ENCODE measurements at regions not wholly inside any gene's neighbourhood (a gene's known extent, or its start where the extent isn't known, plus 50 kb on each side); places are given as distances from the start of the nearest gene placed in this dataset.

GRCh38 chr3:63124090-63124489 lies 154.0 kb upstream of the SYNPR start (continued):
- TF ChIP-seq ELF1 (IDR thresholded peaks at IDR 0.05; ENCODE audit: borderline replicate concordance, low read depth) (no peak), CBX3 (IDR thresholded peaks at IDR 0.05; ENCODE audit: low read depth) (no peak), RAD21 (IDR thresholded peaks at IDR 0.05; ENCODE audit: low read depth) (no peak), EZH2 (IDR thresholded peaks at IDR 0.05) (no peak), POLR2AphosphoS5 (IDR thresholded peaks at IDR 0.05; ENCODE audit: low read depth, low read length) (no peak), FOSL1 (IDR thresholded peaks at IDR 0.05; ENCODE audit: low read depth) (no peak), ATF3 (IDR thresholded peaks at IDR 0.05) (no peak), EZH2phosphoT487 (IDR thresholded peaks at IDR 0.05; ENCODE audit: borderline replicate concordance) (no peak), MAX (IDR thresholded peaks at IDR 0.05) (no peak), SRF (IDR thresholded peaks at IDR 0.05; ENCODE audit: low read depth) (no peak)

- H3K4me2 ChIP-seq (ENCODE audit: low read length): no peak overlapping the region
- TF ChIP-seq SP1 (IDR thresholded peaks at IDR 0.05; ENCODE audit: low read depth) (no peak), ZNF274 (IDR thresholded peaks at IDR 0.05; ENCODE audit: low read depth, low read length) (no peak), ATF3 (IDR thresholded peaks at IDR 0.05) (no peak), CEBPB (IDR thresholded peaks at IDR 0.05; ENCODE audit: low read depth) (no peak), CTCF (IDR thresholded peaks at IDR 0.05 in 2 of 3, conservative IDR thresholded peaks at IDR 0.05 in 1 of 3; ENCODE audit: borderline replicate concordance in 1 of 3, insufficient read depth in 1 of 3, low read depth in 2 of 3, low read length in 2 of 3) (no peak), TCF7L2 (IDR thresholded peaks at IDR 0.05; ENCODE audit: borderline replicate concordance, extremely low read depth, insufficient read depth, insufficient read length) (no peak), POLR2AphosphoS5 (IDR thresholded peaks at IDR 0.05; ENCODE audit: low read depth, low read length) (no peak), EZH2phosphoT487 (IDR thresholded peaks at IDR 0.05; ENCODE audit: borderline replicate concordance) (no peak), ELF1 (IDR thresholded peaks at IDR 0.05; ENCODE audit: borderline replicate concordance, low read depth) (no peak), SRF (IDR thresholded peaks at IDR 0.05; ENCODE audit: low read depth) (no peak), JUND (IDR thresholded peaks at IDR 0.05) (no peak), MAX (IDR thresholded peaks at IDR 0.05) (no peak), ZFX (IDR thresholded peaks at IDR 0.05) (no peak), SIN3A (IDR thresholded peaks at IDR 0.05; ENCODE audit: low read depth) (no peak)
- TF ChIP-seq, protein P1, sequence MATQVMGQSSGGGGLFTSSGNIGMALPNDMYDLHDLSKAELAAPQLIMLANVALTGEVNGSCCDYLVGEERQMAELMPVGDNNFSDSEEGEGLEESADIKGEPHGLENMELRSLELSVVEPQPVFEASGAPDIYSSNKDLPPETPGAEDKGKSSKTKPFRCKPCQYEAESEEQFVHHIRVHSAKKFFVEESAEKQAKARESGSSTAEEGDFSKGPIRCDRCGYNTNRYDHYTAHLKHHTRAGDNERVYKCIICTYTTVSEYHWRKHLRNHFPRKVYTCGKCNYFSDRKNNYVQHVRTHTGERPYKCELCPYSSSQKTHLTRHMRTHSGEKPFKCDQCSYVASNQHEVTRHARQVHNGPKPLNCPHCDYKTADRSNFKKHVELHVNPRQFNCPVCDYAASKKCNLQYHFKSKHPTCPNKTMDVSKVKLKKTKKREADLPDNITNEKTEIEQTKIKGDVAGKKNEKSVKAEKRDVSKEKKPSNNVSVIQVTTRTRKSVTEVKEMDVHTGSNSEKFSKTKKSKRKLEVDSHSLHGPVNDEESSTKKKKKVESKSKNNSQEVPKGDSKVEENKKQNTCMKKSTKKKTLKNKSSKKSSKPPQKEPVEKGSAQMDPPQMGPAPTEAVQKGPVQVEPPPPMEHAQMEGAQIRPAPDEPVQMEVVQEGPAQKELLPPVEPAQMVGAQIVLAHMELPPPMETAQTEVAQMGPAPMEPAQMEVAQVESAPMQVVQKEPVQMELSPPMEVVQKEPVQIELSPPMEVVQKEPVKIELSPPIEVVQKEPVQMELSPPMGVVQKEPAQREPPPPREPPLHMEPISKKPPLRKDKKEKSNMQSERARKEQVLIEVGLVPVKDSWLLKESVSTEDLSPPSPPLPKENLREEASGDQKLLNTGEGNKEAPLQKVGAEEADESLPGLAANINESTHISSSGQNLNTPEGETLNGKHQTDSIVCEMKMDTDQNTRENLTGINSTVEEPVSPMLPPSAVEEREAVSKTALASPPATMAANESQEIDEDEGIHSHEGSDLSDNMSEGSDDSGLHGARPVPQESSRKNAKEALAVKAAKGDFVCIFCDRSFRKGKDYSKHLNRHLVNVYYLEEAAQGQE (IDR thresholded peaks at IDR 0.05; ENCODE audit: low read depth): no peak
- intact Hi-C loops (cut with micrococcal nuclease): no loop called here
- H3K9me2 ChIP-seq (ENCODE audit: insufficient read depth): no peaks in the 10 kb centered on the region
- H3K27ac ChIP-seq (ENCODE audit: low read depth, low read length): no peak overlapping the region
- CTCF ChIA-PET: no interaction called here
- H3K9ac ChIP-seq (ENCODE audit: low read length): no peak overlapping the region
- no peaks in the 10 kb centered on the region for H3K4me1 ChIP-seq (ENCODE audit: control insufficient read depth in 1 of 2, insufficient read depth in 2 of 2, low read length in 2 of 2)
- no peaks in the 10 kb centered on the region for H3K27me3 ChIP-seq (ENCODE audit: insufficient read depth, low read length)
- H4K20me1 ChIP-seq (ENCODE audit: insufficient read depth): no peaks in the 10 kb centered on the region
- POLR2A ChIA-PET: no interaction called here
- H3K79me2 ChIP-seq (ENCODE audit: insufficient read depth, low read length): no peaks in the 10 kb centered on the region
- no peak overlapping the region for H2AFZ ChIP-seq (ENCODE audit: low read depth, low read length, poor library complexity, severe bottlenecking)
- H3K36me3 ChIP-seq (ENCODE audit: control insufficient read depth in 1 of 2, insufficient read depth in 2 of 2, low read length in 2 of 2): no peaks in the 10 kb centered on the region
- no TSS peak for BruUV-seq (replicated peaks)
- no peak overlapping the region for H3K4me3 ChIP-seq (replicated peaks in 1 of 2; ENCODE audit: low read depth in 1 of 2, low read length in 2 of 2)
- no peaks in the 10 kb centered on the region for H3K9me3 ChIP-seq (ENCODE audit: control insufficient read depth in 1 of 2, insufficient read depth in 1 of 2, low read depth in 1 of 2, low read length in 2 of 2)
- no peak for DNase-seq (ENCODE audit: low read depth, low spot score)
- ATAC-seq: no peak
- RAD21 ChIA-PET (ENCODE audit: low non-redundant PET in 1 of 2, low total read pairs in 2 of 2, uncharacterized antibody in 2 of 2, unreplicated experiment in 2 of 2): no interaction called here
Measured at GRCh38 chr3:63126530-63126929, 151.6 kb upstream of the SYNPR start.
